ENCODE measurements at regions not wholly inside any gene's neighbourhood (a gene's known extent, or its start where the extent isn't known, plus 50 kb on each side); places are given as distances from the start of the nearest gene placed in this dataset.
"Not testable (repeated sequence)": the region's sequence is repeated elsewhere in the genome, so short reads cannot be mapped to it uniquely, and the experiment has no call there.

DNA sequence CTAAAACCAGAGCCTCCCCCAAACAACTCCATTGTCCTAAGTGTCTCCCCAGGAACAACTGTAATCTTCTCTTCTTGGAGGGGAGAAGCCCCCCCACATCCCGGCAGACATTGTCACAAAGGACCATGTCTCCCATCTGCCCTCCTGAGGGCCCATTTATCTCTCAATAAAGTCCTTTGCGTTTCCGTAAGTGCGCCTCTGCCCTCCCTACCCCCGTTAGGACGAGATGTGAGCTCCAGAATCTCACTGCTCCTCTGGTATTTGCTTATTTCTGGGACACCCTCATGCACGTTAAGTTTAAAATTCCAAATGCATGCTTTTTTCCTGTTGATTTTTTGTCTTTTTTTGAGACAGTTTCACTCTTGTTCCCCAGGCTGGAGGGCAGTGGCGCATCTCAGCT, 52.3 kb upstream of the SFSWAP start:
- not testable (repeated sequence) for DNase-seq (ENCODE audit: low read depth)

- not testable (repeated sequence) for DNase-seq (ENCODE audit: low read depth)
These were observed 51.4 kb upstream of the SFSWAP start for GRCh38 chr12:131659484-131659883.

DNA sequence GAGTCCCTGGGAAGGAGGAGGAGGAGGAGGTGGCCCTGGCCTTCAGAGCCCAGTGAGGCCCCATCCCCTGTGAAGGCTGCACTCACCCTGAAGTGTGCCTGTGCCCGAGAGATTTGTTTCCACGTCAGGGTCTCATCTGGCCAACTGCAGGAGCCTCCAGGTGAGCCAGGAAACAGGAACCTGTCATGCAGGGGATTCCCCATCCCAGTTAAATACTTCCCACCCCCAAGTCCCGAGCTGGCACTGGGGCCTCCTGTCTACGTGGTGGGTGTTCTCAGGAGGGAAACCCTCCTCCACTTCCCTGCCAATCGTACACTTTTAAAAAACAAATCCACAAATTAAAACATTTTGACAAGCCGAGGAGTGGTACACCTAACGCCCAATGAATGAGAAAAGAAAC, 50.9 kb upstream of the SFSWAP start:
- DNase-seq (ENCODE audit: low read depth): not testable (repeated sequence)

DNA sequence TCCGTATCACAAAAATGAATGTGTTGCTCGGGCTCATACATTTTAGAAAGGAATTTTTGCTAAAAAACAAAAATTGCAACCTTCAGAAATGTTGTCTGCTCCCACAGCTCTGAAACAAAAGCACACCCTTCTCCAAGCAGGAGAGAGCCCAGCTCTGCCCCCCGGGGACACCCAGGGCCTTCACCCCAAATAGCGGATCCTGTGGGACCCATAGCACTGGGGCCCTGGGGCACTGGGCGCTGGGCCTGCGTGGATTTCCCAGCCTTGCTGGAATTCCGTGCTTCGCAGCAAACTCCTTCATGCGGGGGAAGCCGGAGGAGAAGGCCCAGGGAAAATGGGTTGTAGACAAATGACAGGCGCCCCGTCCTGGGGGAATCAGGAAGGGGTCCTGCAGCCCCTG, 50.5 kb upstream of the SFSWAP start:
- DNase-seq (ENCODE audit: low read depth): not testable (repeated sequence)
